Inflammatory macrophage treated with lipopolysaccharide for 1 hour (primary cell): ENCODE measurements at regions not wholly inside any gene's neighbourhood (a gene's known extent, or its start where the extent isn't known, plus 50 kb on each side); places are given as distances from the start of the nearest gene placed in this dataset.

Experiments
- DNase-seq, 2 donors: peaks; one replicate each; pipeline ENCODE4 v3.0.0-alpha.2; 2020 to 2022

GRCh38 chr20:61186771-61187472, 65.1 kb upstream of the CDH4 start:
- no peak for DNase-seq

- DNase-seq = no peak
These were observed 62.5 kb upstream of the CDH4 start for GRCh38 chr20:61189534-61189933.

GRCh38 chr20:61191096-61191495, 61.0 kb upstream of the CDH4 start:
- no peak for DNase-seq

GRCh38 chr20:61192337-61192950, 59.6 kb upstream of the CDH4 start:
- no peak for DNase-seq

- DNase-seq = no peak
These were observed 58.9 kb upstream of the CDH4 start for GRCh38 chr20:61193164-61193563.
